Stromal cell of bone marrow (primary cell): ENCODE measurements at regions not wholly inside any gene's neighbourhood (a gene's known extent, or its start where the extent isn't known, plus 50 kb on each side); places are given as distances from the start of the nearest gene placed in this dataset.

ENCODE experiments used
- DNase-seq: peaks from one replicate; pipeline ENCODE4 v3.0.0-alpha.2; 2012; ENCODE audit warnings: low read depth

- no peak for DNase-seq
These were observed 230.2 kb downstream of the IRX1 start for GRCh38 chr5:3825531-3826451.

GRCh38 chr5:3827624-3828023 is 232.0 kb downstream of the IRX1 start:
- no peak for DNase-seq

- no peak for DNase-seq
These were observed 233.1 kb downstream of the IRX1 start for GRCh38 chr5:3828761-3829160.

DNA sequence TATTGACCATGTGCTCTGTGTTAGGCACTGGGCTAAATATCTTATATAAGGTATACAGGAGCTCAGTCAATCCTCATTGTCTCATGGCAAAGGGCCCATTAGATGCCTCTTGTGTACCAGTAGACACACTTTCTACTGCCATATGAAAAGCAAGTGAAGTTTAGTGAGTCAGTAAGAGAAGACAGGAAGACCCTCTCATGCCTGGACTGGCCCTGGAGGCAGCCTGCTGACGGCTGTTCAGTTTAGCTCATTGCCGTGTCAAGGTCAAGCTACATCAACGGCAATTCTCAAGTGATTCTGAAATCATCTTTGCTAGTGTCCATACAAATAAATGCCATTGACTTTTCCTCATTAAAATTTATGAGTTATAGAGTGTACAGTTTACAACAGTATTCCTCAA is 237.9 kb downstream of the IRX1 start:
- DNase-seq = no peak

- DNase-seq = no peak
These were observed 240.2 kb downstream of the IRX1 start for GRCh38 chr5:3835811-3836210.

DNA sequence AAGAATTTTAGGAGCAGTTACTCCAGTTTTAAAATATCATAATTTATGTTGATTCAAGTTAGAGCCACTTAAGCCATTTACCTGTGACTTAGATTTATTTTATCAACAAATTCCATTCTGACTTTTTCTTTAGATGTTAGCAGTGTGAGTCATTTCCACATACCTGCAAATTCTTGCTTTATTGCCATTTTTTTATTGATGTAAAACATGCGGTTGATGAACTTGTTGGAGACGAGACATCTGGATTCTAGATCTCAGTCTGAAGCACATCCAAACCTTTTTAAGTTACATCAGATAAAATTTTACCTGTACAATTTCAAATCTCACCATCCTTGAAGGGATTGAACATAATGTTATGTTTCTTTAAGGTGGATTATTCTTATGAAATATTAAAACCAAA is 240.9 kb downstream of the IRX1 start:
- DNase-seq = no peak

- DNase-seq = no peak
These were observed 241.9 kb downstream of the IRX1 start for GRCh38 chr5:3837506-3837905.

DNA sequence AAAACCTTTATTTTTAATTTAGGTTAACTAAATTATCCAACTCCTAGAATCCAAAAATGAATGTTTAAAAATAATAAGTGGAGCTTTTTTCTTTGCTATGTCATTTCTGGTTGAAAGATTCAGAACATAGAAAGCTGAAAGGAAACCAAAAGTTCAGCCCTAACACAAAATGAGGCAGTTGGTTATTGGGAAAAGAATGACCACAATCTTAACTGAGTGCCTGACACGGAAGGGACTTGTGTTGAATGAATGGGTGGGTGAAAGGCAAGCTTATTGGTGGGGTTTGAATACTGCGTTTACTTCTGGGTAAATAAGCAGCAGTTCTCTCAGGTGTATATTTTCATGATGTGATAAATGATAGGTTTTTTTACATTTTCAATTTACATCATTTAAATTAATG is 243.5 kb downstream of the IRX1 start:
- DNase-seq = no peak

- DNase-seq = no peak
These were observed 247.0 kb downstream of the IRX1 start for GRCh38 chr5:3842591-3842990.

DNA sequence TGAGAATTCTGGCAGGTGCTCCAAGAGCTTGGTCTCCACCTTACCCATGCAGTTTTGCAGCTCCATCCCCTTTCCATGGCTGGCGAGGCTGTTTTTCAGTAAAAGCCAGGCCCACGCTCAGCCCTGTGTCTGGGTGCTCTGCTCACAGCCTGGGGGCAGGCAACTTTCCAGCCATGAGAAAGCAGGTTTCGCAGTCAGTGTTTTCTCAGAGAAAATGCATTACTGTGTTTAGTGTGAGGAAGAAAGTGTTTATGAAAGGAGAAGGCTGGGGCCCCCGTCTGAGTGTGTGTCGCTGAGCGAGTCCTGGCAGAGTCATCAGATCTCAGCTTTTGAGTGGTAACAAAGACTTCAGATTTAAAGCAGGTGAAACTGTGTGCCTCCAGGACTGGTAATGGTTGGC is 248.1 kb downstream of the IRX1 start:
- no peak for DNase-seq

GRCh38 chr5:3844266-3844665 is 248.6 kb downstream of the IRX1 start:
- no peak for DNase-seq

- DNase-seq = no peak
These were observed 249.6 kb downstream of the IRX1 start for GRCh38 chr5:3845230-3845629.

- DNase-seq = no peak
These were observed 256.7 kb downstream of the IRX1 start for GRCh38 chr5:3852161-3852916.

- DNase-seq = no peak
These were observed 257.7 kb downstream of the IRX1 start for GRCh38 chr5:3853362-3853761.

- no peak for DNase-seq
These were observed 258.7 kb downstream of the IRX1 start for GRCh38 chr5:3854188-3854821.

DNA sequence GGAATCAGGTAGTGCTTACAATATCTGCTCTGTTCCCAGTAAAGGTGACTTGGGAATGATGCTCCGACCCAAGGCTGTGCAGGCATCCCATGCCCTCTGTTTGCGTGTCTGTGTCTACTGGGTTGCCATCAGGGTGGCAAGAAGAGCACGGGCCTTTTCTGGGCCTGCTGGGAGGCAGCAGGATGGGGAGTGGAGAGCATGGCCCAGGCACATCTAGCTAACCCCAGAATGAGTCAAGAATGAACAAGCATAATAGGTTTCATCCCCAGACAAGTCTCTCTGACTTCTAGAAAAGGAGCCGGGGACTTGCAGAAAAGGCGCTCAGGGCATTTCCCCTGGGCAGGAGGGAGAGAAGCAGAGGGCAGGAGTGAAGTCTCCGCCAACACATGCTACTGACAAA is 260.4 kb downstream of the IRX1 start:
- DNase-seq = no peak

- DNase-seq = no peak
These were observed 262.9 kb downstream of the IRX1 start for GRCh38 chr5:3858524-3858923.

GRCh38 chr5:3862906-3863305 is 267.3 kb downstream of the IRX1 start:
- no peak for DNase-seq

DNA sequence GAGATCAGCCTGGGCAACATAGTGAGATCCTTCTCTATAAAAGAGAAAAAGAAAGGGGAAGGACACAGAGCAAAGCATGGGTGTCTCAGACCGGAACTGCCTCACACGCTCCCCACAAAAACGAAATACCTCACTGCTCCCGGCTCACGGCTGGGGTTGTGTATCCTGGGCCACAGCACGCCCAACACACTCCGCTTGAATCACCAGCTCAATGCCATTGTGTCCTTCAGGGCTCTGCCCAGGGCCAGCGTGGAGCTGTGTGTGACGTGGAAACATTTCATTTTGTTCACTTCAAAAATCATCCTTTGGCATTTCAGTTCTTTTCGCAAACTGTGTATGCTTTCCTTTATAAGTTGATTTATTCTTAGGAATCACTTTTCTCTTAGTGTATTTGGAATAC is 279.5 kb downstream of the IRX1 start:
- DNase-seq = no peak

DNA sequence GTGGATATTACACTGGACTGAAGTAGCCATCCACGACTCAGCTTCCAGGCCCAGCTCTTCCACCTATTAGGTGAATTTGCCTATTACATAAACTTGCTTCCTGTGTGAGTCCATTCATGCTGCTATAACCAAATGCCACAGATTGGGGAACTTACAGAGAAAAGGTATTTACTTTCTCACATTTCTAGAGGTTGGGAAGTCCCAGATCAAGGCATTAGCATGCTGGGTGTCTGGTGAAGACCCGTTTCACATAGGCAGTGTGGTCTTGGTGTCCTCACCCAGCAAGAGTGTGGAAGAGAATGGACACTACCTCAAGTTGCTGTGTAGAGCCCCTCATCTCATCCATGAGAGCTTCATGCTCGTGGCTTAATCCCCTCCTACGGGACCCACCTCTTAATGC is 282.6 kb downstream of the IRX1 start:
- DNase-seq = no peak

DNA sequence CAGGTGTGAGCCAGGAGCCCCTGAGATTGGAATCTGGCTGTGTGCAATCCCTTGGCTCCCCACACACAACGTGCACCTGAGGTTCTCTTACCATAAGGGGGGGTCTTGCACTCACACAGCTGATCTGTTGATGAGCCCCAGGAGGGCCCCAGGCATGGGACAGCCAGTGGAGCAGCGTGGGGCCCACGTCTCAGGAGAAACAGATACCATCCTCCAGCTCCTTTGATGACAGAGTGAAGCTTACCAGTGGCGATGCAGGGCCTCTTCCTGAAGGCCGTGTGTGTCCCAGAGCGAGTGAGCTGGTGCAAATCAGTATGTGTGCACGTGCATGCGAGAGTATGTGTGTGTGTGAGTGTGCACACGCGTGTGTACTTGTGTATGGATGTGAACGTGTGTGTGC is 287.4 kb downstream of the IRX1 start:
- DNase-seq = no peak

DNA sequence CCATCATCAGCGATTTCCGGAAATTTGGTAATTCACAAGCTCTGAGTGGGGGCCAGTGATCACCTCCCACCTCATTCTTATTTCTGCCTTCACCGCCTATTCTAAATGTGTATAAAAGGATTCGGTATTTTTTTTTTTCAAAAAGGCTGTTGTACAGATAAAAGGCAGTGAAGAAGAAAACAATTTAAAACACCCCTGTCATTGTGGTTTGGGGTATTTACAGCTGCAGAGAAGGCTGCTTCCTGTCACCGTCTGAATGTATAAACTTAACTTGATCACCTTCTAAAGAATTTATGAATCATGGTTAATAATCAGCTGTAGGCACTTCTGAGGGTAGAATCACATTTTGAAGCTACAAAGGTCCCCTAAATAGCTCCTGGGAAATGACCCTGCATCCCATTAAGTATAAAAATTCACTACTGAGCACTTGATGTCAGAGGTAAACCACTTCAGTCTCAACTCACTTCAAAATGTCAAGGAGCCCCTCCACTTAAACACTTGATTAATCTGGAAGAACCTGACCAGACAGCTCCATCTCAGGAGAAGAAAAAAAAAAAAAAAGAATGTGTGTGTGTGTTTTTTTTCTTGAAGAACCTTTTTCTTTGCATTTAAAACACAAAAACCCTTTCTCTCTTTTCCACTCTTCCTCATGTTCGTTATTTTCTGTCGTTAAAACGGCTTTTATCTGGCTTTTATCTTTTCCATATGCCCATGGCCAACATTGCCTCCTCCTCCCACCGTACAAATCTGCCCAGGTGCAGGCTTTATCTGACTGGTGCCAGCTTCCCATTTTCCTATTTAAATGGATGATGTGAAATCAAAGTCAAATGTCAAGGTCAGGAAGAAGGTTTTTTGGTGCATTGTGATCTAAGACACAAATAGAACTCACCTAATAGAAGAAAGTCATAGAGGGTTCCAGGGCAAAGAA is 291.2 kb downstream of the IRX1 start:
- no peak for DNase-seq
